HG02973 (cell line): ENCODE measurements at regions not wholly inside any gene's neighbourhood (a gene's known extent, or its start where the extent isn't known, plus 50 kb on each side); places are given as distances from the start of the nearest gene placed in this dataset.
"Not testable (repeated sequence)": the region's sequence is repeated elsewhere in the genome, so short reads cannot be mapped to it uniquely, and the experiment has no call there.

ENCODE experiments used
- ATAC-seq: cut with Tn5 transposase; IDR thresholded peaks from one replicate; pipeline ENCODE4 v1.9.1; 2021; ENCODE audit warnings: moderate library complexity; ENCODE audit not compliant: unreplicated experiment

- no peak for ATAC-seq
Observed at GRCh38 chr4:53959343-53960120, 104.9 kb downstream of the CHIC2 start.

- ATAC-seq: no peak
Observed at GRCh38 chr4:53956454-53956853, 108.0 kb downstream of the CHIC2 start.

DNA sequence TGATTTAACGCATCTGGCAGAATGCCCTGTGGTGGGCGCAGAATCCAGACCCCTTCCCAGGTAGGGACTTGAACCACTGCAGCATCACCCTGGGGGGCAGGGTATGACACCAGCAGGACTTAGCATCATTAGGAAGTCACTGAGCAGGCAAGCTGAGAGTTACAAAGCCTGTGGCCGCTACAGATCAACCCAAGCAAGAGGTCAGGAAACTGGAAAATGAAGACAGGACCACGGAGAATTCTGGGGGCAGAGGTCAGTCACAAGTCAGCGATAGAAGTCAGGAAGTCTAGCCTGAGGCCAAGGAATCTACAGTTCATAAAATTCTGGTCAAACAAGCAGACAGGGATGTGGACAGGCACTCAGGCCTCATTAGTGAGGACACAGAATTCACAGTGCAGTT is 108.4 kb downstream of the CHIC2 start:
- no peak for ATAC-seq

GRCh38 chr4:53951414-53951813 is 113.0 kb downstream of the CHIC2 start:
- ATAC-seq: no peak

DNA sequence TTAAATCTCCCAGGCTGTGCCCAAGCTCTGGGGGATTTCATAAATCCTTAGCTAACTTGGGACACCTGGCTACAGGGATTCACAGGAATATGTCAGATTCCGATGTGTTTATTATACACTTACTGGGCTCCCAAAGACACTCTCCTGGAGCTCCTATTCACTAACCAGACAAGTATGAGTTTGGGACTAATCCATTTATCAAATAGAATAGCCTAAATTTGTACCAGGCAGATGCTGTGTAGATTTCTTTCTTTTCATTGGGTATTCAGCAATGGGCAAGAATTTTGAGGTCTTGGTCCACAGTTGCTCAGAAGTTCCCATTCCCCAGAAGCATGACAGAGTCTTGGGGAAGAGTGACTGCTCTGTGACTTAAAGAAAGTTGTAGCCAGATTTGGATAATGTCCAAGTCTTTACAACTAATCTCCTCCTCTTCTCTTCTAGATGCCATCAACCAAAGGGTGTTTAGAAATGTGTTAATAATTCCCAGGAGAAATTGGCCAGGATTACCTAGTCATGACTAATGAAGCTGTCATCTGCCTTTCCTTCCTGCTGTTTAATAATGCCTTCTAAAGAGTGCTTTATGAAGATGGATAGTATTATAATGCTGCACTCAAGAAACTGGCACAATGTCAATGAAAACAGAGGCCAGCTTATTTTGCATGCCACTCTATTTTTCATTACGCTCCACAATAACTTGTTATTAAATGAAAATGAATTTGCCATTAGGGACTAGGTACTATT is 120.9 kb downstream of the CHIC2 start:
- ATAC-seq: no peak

- ATAC-seq: no peak
Observed at GRCh38 chr4:53942712-53943111, 121.7 kb downstream of the CHIC2 start.

- ATAC-seq: no peak
Observed at GRCh38 chr4:53941331-53941730, 123.1 kb downstream of the CHIC2 start.

- ATAC-seq: not testable (repeated sequence)
Observed at GRCh38 chr4:53939892-53940291, 124.5 kb downstream of the CHIC2 start.

DNA sequence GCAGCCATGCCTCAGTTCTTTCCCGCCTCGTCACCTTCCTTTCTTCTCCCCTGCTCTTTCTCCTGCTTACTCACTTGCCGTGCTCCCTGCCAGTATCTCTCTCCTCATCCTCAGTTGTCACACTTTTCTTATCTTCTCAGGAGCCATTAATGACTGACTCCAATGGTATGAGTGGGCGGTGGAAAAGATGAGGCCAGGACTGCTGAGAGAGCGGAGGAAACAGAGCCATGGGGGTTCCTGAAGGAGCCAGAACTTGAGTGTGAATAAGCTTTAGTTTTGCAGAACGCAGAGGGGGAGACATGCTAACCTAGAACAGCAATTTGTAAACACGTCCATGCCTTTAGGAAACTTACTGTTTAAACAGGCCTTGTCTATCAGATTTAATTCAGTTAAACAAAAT is 126.5 kb downstream of the CHIC2 start:
- ATAC-seq: no peak

DNA sequence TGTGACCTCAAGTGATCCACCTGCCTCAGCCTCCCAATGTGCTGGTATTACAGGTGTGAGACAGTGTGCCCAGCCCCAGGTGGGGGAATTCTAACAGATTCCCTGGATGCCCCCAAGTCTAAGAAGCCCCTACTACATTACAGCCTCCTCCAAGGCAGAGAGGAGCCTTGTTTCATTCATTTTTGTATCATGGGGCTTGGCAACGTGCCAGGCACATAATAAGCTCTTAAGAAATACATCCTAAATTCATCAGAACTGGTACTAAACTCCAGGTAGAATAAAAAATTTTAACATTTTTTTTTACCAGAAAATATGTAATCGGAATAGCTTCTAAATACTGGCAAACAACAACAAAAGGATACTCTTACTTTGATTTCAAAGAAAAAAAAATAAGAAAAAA is 127.1 kb downstream of the CHIC2 start:
- ATAC-seq: no peak

GRCh38 chr4:53935780-53936179 is 128.6 kb downstream of the CHIC2 start:
- ATAC-seq: no peak

- no peak for ATAC-seq
Observed at GRCh38 chr4:53932796-53933610, 131.4 kb downstream of the CHIC2 start.

DNA sequence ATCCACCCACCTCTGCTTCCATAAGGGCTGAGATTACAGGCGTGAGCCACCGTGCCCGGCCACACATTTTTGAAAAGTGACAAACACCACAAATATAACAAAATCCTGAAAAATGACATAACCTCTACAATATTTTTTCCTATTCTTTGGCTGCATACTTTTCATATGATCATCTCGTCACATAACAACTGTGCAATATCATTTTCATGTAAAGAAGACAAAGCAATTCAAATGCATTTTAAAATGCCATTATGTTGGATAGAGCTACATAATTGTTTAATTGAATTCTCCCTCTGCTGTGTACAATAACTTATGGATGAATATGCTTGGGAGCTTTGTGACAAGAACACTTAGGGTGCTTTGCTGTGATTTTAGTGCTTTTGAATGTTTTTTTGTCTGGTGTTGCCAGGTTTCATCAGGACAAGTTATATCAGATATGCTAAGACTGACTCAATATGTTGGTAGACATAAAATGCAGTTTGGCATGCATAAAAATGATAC is 132.9 kb downstream of the CHIC2 start:
- ATAC-seq: no peak

DNA sequence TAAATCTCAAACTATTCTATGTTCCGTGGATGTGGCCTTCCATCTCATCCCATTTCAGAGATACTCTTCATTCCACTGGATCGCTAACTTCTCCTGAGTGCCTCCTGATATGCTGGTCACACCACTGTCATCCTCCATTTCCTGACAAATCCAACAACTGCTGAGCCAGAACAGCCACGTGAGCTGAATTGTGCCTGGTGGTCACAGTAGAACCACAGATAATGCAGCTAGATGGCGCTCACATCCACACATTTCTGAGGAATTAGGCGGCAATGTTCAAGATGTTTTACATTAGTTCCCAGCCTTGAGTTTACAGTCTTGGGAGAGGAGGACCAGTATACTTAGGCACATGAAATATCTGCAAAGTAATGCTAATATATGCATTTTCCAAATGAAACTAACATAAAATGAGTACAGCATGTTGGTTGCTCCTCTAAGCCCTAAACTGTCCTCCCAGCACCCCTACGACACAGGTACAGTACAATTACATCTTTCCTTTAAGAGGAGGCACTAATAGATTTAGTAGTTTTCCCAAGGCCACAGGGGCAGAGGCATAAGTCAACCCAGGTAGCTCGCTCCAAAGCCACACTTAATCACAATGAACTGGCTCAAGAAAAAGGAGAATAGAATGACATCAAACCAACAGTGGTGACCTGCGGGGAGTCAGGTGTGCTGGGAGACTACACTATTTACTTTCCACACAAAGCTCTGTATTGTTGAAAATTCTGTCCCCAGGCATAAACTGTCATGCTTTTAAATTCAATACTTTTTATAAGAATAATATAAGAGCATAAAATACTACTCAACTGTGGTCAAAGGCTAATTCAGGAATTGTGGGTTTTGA is 134.2 kb downstream of the CHIC2 start:
- peak; percentile 67 for ATAC-seq

- no peak for ATAC-seq
Observed at GRCh38 chr4:53929311-53929710, 135.1 kb downstream of the CHIC2 start.

DNA sequence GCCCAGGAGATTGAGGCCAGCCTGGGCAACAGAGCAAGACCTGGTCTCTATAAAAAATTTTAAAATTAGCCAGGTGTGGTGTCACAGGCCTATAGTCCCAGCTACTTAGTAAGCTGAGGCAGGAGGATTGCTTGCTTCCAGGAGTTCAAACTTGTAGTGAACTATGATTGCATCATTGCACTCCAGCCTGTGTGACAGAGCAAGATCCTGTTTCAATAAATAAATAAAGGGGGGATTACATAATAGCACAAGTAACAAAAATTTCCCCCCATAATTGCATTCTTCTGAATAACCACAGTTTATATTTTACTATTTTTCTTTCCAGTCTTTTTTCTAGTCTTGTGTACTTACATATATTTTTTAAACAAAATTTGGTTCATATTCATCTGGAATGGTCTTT is 135.6 kb downstream of the CHIC2 start:
- ATAC-seq: no peak

DNA sequence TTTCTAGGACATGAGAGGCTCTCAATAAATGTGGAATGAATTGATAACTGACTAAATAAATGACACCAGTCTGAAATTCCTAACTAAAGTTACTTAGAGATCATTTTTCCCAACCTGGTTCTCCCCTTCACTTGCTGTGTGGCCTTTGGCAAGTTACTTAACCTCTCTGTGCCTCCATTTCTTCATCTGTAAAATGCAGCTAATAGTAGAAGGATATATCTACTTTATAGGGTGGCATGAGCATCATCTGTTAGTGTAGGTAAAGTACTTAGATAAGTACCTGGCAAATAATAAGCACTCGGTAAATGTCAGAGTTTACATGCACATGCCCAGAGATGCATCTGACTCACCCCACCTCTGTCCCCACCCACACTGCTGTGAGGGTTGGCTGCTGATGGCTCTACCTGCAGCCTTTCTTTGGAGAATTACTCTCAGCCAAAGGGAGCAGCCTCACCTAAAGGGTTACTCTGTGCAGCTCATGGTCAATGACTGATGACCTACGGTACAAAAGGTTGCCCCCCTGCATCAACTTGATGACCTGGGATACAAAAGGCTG is 139.3 kb downstream of the CHIC2 start:
- ATAC-seq: no peak

GRCh38 chr4:53924333-53925049 is 139.9 kb downstream of the CHIC2 start:
- ATAC-seq: no peak

DNA sequence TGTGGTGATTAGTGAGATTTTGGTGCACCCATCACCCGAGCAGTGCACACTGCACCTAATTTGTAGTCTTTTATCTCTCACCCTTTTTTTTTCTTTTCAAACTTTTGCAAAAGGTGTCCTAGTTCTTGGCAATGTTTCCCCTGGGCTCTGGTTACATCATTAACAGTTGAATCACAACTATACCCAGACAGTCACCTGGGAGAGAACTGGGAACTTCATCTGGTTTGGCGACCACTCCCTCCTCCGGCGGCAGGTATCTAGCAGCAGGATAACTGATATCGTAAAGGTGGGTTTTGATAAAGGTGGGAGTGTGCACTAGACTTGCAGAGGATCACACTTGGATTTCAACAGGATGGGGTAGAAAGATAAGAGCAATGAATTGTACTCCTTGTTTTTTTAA is 140.5 kb downstream of the CHIC2 start:
- ATAC-seq: no peak

- no peak for ATAC-seq
Observed at GRCh38 chr4:53921856-53922255, 142.5 kb downstream of the CHIC2 start.
